CD14-positive monocyte (primary cell): ENCODE measurements at regions not wholly inside any gene's neighbourhood (a gene's known extent, or its start where the extent isn't known, plus 50 kb on each side); places are given as distances from the start of the nearest gene placed in this dataset.

ENCODE experiments used
- DNase-seq, 3 donors: peaks; one replicate each; pipeline ENCODE4 v3.0.0-alpha.2; 2011 to 2022
- H2AFZ ChIP-seq: 2 replicates; pipeline ENCODE4 v1.6.0; 2012; ENCODE audit warnings: mild to moderate bottlenecking, low read depth, low read length, inconsistent platforms; ENCODE audit not compliant: insufficient read depth, poor library complexity, severe bottlenecking
- H3K27ac ChIP-seq, 2 donors: 1 replicate in 1 of 2; 2 replicates in 1 of 2; pipeline ENCODE4 v1.5.1; 2012 to 2013; ENCODE audit warnings: low read length in 2 of 2, control low read depth in 1 of 2, inconsistent platforms in 1 of 2, low read depth in 1 of 2, mild to moderate bottlenecking in 1 of 2
- H3K27me3 ChIP-seq, 2 donors: one replicate each; pipeline versions ENCODE4 v1.6.0 to v1.6.1; 2011 to 2013; ENCODE audit warnings: low read length in 2 of 2; ENCODE audit not compliant: control insufficient read depth in 2 of 2, insufficient read depth in 2 of 2
- H3K36me3 ChIP-seq, 2 donors: replicated peaks in 1 of 2; 1 replicate in 1 of 2; 2 replicates in 1 of 2; pipeline versions ENCODE4 v1.5.1 to v1.6.1; 2012 to 2013; ENCODE audit warnings: low read length in 2 of 2, control low read depth in 1 of 2, inconsistent platforms in 1 of 2, mild to moderate bottlenecking in 1 of 2; ENCODE audit not compliant: insufficient read depth in 2 of 2, control insufficient read depth in 1 of 2
- H3K4me1 ChIP-seq, 2 donors: 1 replicate in 1 of 2; 2 replicates in 1 of 2; pipeline versions ENCODE4 v1.5.1 to v1.6.1; 2012 to 2013; ENCODE audit warnings: low read length in 2 of 2, control low read depth in 1 of 2, inconsistent platforms in 1 of 2, mild to moderate bottlenecking in 1 of 2, moderate library complexity in 1 of 2; ENCODE audit not compliant: insufficient read depth in 2 of 2, control insufficient read depth in 1 of 2
- H3K4me2 ChIP-seq: replicated peaks from 2 replicates; pipeline ENCODE3; 2012; ENCODE audit warnings: low read length, moderate library complexity, mild to moderate bottlenecking; ENCODE audit not compliant: poor library complexity, severe bottlenecking; ENCODE audit errors: extremely low read depth
- H3K4me3 ChIP-seq, 3 experiments: fragments of 200-600 bp in 1 of 3; sonication (generic) in 1 of 3; replicated peaks in 1 of 3; 1 replicate in 2 of 3; 2 replicates in 1 of 3; pipeline ENCODE4 v1.5.1; 2011 to 2013; ENCODE audit warnings: low read length in 3 of 3, mild to moderate bottlenecking in 3 of 3, control low read depth in 2 of 3, low read depth in 2 of 3, inconsistent platforms in 1 of 3, moderate library complexity in 1 of 3
- H3K79me2 ChIP-seq: 2 replicates; pipeline ENCODE4 v1.6.0; 2012; ENCODE audit warnings: mild to moderate bottlenecking, control low read depth, inconsistent platforms, low read length, moderate library complexity; ENCODE audit not compliant: insufficient read depth
- H3K9ac ChIP-seq: 2 replicates; pipeline ENCODE4 v1.6.0; 2017; ENCODE audit warnings: low read length, mild to moderate bottlenecking; ENCODE audit not compliant: insufficient read depth, poor library complexity, severe bottlenecking
- H3K9me3 ChIP-seq, 2 donors: replicated peaks in 1 of 2; 1 replicate in 1 of 2; 2 replicates in 1 of 2; pipeline versions ENCODE4 v1.5.1 to v1.6.1; 2012 to 2013; ENCODE audit warnings: low read length in 2 of 2, control low read depth in 1 of 2; ENCODE audit not compliant: control insufficient read depth in 1 of 2, insufficient read depth in 1 of 2
- H4K20me1 ChIP-seq: 2 replicates; pipeline ENCODE4 v1.6.0; 2012; ENCODE audit warnings: mild to moderate bottlenecking, low read length, control low read depth, moderate library complexity; ENCODE audit not compliant: insufficient read depth
- H3K27ac Mint-ChIP-seq, 7 donors: one replicate each; pipeline ENCODE4 v1.8.0; 2020; ENCODE audit warnings: mild to moderate bottlenecking in 7 of 7, mixed read lengths in 7 of 7, moderate library complexity in 6 of 7, inconsistent platforms in 2 of 7
- H3K27me3 Mint-ChIP-seq, 3 donors: one replicate each; pipeline ENCODE4 v1.8.0; 2021 to 2022; ENCODE audit warnings: low read depth in 3 of 3, mild to moderate bottlenecking in 3 of 3, mixed read lengths in 3 of 3, moderate library complexity in 3 of 3, inconsistent platforms in 1 of 3
- H3K36me3 Mint-ChIP-seq, 2 donors: one replicate each; pipeline ENCODE4 v1.8.0; 2020; ENCODE audit warnings: mixed read lengths in 2 of 2, inconsistent platforms in 1 of 2, mild to moderate bottlenecking in 1 of 2
- H3K4me1 Mint-ChIP-seq: one replicate; pipeline ENCODE4 v1.8.0; 2020; ENCODE audit warnings: mild to moderate bottlenecking, mixed read lengths
- H3K4me3 Mint-ChIP-seq, 2 donors: one replicate each; pipeline ENCODE4 v1.8.0; 2020; ENCODE audit warnings: mild to moderate bottlenecking in 2 of 2, mixed read lengths in 2 of 2, moderate library complexity in 1 of 2
- H3K9me3 Mint-ChIP-seq, 7 donors: one replicate each; pipeline ENCODE4 v1.8.0; 2020 to 2022; ENCODE audit warnings: mixed read lengths in 7 of 7, mild to moderate bottlenecking in 6 of 7, moderate library complexity in 6 of 7, inconsistent platforms in 2 of 7
- CTCF ChIP-seq: fragments of 200-600 bp; IDR thresholded peaks from one replicate; pipeline ENCODE4 v1.8.0; 2022; ENCODE audit warnings: antibody characterized with exemption, mild to moderate bottlenecking
- WGBS: methylation state at CpG from one replicate; pipeline ENCODE4 v1.1.5; 2013; ENCODE audit warnings: missing lambda C conversion rate; ENCODE audit not compliant: insufficient coverage; 5-methylcytosine and 5-hydroxymethylcytosine counted together
- intact Hi-C, 2 donors: fragments of 100-400 bp; cut with micrococcal nuclease; formaldehyde crosslinking; loops; one replicate each; pipeline versions ENCODE4 v1.15.0 to v1.15.1; 2023

GRCh38 chr15:81068516-81068915 is 65.6 kb upstream of the CFAP161 start:
- H3K27me3 ChIP-seq = no peaks in the 10 kb centered on the region
- no peak for DNase-seq
- Mint-ChIP-seq H3K4me3 (no peak overlapping the region), H3K4me1 (peaks cover 2% of the 10 kb centered on the region), H3K27ac (no peak overlapping the region), H3K9me3 (peaks cover 0 to 2% (median 0%) of the 10 kb centered on the region in 7 donors), H3K36me3 (no peaks in the 10 kb centered on the region), H3K27me3 (peaks cover 0 to 7% (median 4%) of the 10 kb centered on the region in 3 donors)
- H2AFZ ChIP-seq = no peak overlapping the region
- no peaks in the 10 kb centered on the region for H3K4me1 ChIP-seq
- no peak overlapping the region for H3K4me2 ChIP-seq
- intact Hi-C loops = no loop called here
- no peak for TF ChIP-seq CTCF
- H3K9ac ChIP-seq = no peak overlapping the region
- H4K20me1 ChIP-seq = no peaks in the 10 kb centered on the region
- 100% methylated on average over 1 of the region's 4 CpGs for WGBS
- no peaks in the 10 kb centered on the region for H3K79me2 ChIP-seq
- no peak overlapping the region for H3K27ac ChIP-seq
- H3K9me3 ChIP-seq = no peaks in the 10 kb centered on the region
- no peaks in the 10 kb centered on the region for H3K36me3 ChIP-seq
- H3K4me3 ChIP-seq = no peak overlapping the region

GRCh38 chr15:81069356-81069755 is 64.7 kb upstream of the CFAP161 start:
- no peaks in the 10 kb centered on the region for H3K9me3 ChIP-seq
- Mint-ChIP-seq H3K9me3 (peaks cover 0 to 2% (median 0%) of the 10 kb centered on the region in 7 donors), H3K4me3 (no peak overlapping the region), H3K36me3 (no peaks in the 10 kb centered on the region), H3K27me3 (peaks cover 0 to 7% (median 4%) of the 10 kb centered on the region in 3 donors), H3K4me1 (peaks cover 2% of the 10 kb centered on the region), H3K27ac (no peak overlapping the region)
- H3K27me3 ChIP-seq = no peaks in the 10 kb centered on the region
- no peak overlapping the region for H3K4me2 ChIP-seq
- H3K4me1 ChIP-seq = no peaks in the 10 kb centered on the region
- no peak overlapping the region for H3K4me3 ChIP-seq
- no peaks in the 10 kb centered on the region for H3K36me3 ChIP-seq
- H4K20me1 ChIP-seq = no peaks in the 10 kb centered on the region
- H3K27ac ChIP-seq = no peak overlapping the region
- H3K79me2 ChIP-seq = no peaks in the 10 kb centered on the region
- intact Hi-C loops = no loop called here
- TF ChIP-seq CTCF = no peak
- WGBS = 42% methylated on average over 2 of the region's 5 CpGs
- DNase-seq = no peak
- H2AFZ ChIP-seq = no peak overlapping the region
- H3K9ac ChIP-seq = no peak overlapping the region
